GM21529 (cell line): ENCODE measurements at regions not wholly inside any gene's neighbourhood (a gene's known extent, or its start where the extent isn't known, plus 50 kb on each side); places are given as distances from the start of the nearest gene placed in this dataset.
"Not testable (repeated sequence)": the region's sequence is repeated elsewhere in the genome, so short reads cannot be mapped to it uniquely, and the experiment has no call there.

Source experiments
- ATAC-seq: cut with Tn5 transposase; IDR thresholded peaks from one replicate; pipeline ENCODE4 v1.9.1; 2021; ENCODE audit not compliant: unreplicated experiment

DNA sequence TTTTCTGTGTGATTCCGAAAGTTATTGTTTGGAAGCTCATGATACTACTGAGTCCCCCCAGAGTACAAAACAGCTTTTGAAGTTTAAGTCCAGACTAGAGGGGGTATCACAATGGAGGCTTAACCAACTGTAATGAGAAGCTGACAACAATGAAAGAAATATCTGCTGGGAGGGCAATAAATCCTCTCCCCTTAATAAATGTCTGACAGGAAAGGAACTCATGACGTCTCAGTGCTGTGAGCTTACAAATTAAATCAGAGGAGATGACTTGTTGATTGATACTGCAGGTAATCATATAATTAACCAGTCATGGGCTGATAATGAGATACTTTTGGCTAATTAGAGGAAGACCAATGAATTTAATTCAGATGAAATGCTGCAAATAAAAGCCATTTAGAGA is 102.6 kb upstream of the WDR11 start:
- ATAC-seq = no peak

GRCh38 chr10:120749072-120749471 is 102.1 kb upstream of the WDR11 start:
- ATAC-seq = no peak

- ATAC-seq = no peak
These were observed 101.2 kb upstream of the WDR11 start for GRCh38 chr10:120749856-120750566.

GRCh38 chr10:120755771-120756170 is 95.4 kb upstream of the WDR11 start:
- no peak for ATAC-seq

DNA sequence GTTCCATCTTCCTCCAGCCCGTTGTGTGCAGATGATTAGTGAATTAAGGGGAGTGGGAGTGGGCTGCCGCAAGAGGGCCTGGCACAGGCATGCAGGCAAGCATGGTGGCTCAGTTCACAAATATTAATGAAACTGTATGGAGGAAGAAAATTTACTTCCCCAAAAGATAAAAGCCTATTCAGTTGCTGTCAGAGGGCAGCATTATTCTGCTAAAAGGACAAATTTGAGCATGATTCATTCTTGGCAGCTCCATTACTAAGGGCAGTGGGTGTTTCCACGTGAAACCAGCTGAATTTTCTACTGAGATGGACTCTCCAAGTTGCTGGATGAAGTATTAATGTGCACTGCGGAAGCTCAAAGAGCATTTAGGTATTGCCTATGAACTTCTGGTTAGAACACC is 90.9 kb upstream of the WDR11 start:
- no peak for ATAC-seq

DNA sequence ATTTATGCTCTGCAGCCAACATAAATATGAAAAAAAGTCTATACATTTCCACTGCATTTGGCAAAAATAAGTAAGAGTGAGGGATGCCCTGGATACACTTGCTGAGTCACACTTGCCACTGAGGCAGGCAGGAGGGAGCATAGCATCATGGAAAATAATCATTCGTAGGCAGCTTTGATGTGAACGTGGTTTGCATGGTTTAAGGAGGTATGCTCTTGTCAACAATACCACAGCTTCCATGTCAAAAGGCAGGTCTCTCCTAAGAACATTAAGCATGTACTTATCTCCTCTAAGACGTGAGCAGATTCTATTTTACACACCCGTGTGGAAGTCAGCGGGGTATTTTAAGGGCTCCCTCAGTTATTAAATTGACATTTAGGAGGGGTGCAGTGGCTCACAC is 89.2 kb upstream of the WDR11 start:
- ATAC-seq = no peak

DNA sequence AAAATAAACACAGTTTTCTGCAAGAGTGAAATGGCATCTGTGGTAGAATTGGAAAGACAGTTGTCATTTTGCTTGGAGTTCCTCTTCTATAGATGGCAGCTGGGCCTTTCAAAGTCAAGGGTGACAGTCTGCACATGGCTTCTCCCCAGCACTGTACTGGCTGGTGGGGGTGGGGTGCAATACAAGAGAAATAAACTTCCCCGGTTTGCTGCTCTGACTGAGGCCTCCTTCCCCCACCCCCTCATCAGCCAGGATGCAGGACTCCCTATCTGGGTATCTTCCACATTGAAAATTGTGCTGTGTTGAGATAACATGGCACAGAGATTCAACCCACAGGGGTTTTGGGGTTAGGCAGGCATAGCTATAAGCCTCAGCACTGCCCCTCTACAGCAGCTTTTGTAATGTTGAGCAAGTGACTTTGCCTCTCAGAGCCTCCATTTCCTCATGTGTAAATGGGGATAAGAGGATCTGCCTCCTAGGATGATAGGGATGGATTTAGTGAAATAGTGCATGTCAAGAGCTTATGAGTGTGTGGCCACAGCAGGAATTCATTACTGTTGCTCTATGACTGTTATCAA is 85.8 kb upstream of the WDR11 start:
- ATAC-seq = no peak

DNA sequence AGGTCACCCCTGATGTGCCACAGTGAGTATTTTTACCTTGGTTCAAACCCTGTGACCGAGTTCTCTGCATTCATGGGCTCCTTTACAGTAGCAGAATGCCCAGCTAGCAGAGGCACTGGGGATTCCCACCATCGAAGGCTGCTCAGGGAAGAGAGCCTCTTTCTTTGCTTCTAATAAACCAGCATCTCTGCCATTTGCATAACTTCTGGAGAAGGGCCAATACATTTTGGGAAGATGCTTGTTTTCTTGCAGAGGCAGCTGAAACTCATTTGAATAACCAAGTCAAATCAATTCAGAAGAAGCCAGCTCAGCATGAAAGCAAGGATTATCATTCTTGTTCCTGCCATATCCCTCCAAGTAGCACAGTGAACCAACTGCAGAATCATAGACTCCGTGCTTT is 82.9 kb upstream of the WDR11 start:
- ATAC-seq = no peak

DNA sequence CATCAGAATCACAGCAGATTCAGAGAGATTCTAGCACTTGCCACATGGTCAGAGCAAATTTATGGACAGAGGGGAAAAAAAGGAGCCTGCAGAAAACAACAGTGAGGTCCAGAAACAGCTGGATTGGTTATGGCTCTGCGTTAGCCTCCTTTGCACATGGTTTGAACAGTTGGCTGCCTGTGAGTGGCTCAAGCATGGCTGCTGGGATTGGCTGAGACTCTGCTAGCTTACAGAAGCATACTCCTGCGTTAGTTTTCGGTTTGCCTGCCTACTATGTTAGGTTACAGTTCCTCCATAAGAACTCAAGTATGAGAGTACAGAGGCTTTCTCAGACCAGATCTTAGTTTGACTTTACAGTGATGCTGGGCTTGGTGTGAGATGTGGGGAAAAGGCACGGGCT is 80.7 kb upstream of the WDR11 start:
- ATAC-seq = no peak

- ATAC-seq = no peak
These were observed 74.7 kb upstream of the WDR11 start for GRCh38 chr10:120776442-120776841.

DNA sequence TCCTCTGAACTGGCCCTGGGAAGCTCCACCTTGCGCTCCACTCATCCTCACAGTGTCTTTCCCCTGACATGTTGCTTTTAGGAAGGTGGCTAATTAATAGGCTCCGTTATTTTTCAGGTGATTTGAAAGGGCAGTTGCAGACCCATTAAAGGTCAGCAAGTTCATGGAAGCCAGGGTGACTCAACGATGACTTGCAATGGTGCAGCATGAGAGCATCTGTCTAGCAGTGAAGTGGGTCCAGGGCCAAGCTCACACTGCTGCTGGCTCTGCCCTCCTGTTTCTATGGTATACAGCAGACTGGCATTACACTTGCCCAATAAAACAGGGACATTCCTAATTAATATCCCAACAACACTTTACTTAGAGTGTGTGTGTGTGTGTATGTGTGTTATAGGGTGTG is 68.8 kb upstream of the WDR11 start:
- no peak for ATAC-seq

DNA sequence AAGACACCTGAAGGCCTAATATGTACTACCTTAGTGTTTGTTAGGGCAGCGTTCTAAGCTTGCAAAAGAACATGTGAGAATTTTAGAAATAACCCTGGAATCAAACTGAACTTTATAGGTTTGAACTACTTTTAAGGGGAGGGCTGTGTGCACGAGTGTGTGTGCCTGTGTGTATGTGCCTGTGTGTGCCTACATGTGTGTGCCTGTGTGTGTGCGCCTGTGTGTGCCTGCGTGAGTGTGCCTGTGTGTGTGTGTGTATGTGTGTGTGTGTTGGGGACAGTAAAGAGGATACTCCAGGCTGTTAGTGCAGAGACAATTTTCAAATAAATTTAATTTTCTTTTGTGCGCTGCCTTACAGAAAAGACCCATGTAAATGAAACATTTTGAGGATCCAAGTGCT is 68.1 kb upstream of the WDR11 start:
- ATAC-seq = no peak

DNA sequence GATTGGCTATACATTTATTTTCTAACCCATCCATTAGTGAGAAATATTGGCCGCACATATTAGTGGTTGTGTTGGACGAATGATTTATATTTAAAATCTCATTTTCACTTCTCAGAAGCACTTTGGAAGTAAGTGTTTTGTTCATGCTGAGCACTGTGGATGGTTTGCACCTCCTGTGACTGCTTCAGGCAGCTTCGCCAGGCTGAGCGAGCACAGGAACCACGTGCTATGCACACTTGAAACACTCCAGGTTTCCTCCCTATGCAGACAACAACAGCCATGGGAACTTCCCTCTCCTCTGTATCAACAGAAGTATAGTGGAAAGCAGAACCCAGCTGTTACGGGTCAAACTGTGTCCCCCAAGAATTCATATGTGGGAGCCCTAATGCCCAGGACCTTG is 67.3 kb upstream of the WDR11 start:
- no peak for ATAC-seq

DNA sequence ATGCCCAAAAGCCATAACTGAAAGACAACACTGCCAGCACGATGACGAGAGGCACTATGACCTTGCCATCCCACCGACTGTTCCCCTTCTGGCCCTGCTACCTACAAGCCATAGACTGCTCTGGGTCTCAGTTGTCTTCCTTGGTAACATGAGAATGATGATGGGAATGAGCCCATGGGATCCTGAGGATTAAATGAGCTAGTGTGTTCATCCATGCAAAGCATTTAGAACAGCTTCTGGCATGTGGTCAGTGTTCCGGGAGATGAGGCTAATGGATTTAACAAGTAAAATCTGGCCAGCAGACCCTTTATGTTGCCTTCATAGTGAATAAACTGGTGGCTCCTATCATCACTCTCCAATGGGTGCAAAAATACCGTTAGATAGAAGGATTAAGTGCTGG is 62.4 kb upstream of the WDR11 start:
- ATAC-seq = no peak

GRCh38 chr10:120789303-120790203 is 61.6 kb upstream of the WDR11 start:
- no peak for ATAC-seq

GRCh38 chr10:120791316-120791715 is 59.8 kb upstream of the WDR11 start:
- no peak for ATAC-seq

GRCh38 chr10:120793088-120793487 is 58.1 kb upstream of the WDR11 start:
- no peak for ATAC-seq

- no peak for ATAC-seq
These were observed 56.8 kb upstream of the WDR11 start for GRCh38 chr10:120794390-120794789.

DNA sequence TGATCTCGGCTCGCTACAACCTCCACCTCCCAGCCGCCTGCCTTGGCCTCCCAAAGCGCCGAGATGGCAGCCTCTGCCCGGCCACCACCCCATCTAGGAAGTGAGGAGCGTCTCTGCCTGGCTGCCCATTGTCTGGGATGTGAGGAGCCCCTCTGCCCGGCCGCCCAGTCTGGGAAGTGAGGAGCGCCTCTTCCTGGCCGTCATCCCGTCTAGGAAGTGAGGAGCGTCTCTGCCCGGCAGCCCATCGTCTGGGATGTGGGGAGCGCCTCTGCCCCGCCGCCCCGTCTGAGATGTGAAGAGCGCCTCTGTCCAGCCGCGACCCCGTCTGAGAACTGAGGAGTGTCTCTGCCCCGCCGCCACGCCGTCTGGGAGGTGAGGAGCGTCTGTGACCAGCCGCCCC is 52.9 kb upstream of the WDR11 start:
- ATAC-seq = not testable (repeated sequence)

- no peak for ATAC-seq
These were observed 51.3 kb upstream of the WDR11 start for GRCh38 chr10:120799849-120800248.

GRCh38 chr10:120800528-120801323 is 50.4 kb upstream of the WDR11 start:
- ATAC-seq = no peak
